ENCODE measurements at regions not wholly inside any gene's neighbourhood (a gene's known extent, or its start where the extent isn't known, plus 50 kb on each side); places are given as distances from the start of the nearest gene placed in this dataset.

GRCh38 chr13:61339054-61339621, 76.5 kb downstream of the PCDH20 start:
- TF ChIP-seq CTCF (IDR thresholded peaks at IDR 0.05) (no peak), POLR2A (IDR thresholded peaks at IDR 0.05) (no peak)

Measured in heart left ventricle (tissue), 13 donors.